Body of pancreas (tissue), 4 donors: ENCODE measurements at regions not wholly inside any gene's neighbourhood (a gene's known extent, or its start where the extent isn't known, plus 50 kb on each side); places are given as distances from the start of the nearest gene placed in this dataset.

Source experiments
- ATAC-seq: fragments of 150-250 bp; one replicate; pipeline ENCODE4 v1.9.1; 2016
- DNase-seq, 4 donors: peaks; one replicate each; pipeline ENCODE4 v3.0.0-alpha.2; 2019
- H3K27ac ChIP-seq, 4 donors: fragments of 200-600 bp; sonication (generic); 1 replicate in 3 of 4; 2 replicates in 1 of 4; pipeline versions ENCODE4 v1.5.1 to v1.6.1; 2016 to 2019; ENCODE audit warnings: mild to moderate bottlenecking in 1 of 4, mixed read lengths in 1 of 4, moderate library complexity in 1 of 4
- H3K27me3 ChIP-seq, 2 donors: fragments of 200-600 bp; sonication (generic); one replicate each; pipeline ENCODE4 v1.6.0; 2016; ENCODE audit warnings: mild to moderate bottlenecking in 1 of 2
- H3K36me3 ChIP-seq, 2 donors: fragments of 200-600 bp; sonication (generic); replicated peaks in 1 of 2; 2 replicates each; pipeline ENCODE4 v1.5.1; 2016; ENCODE audit warnings: low read depth in 2 of 2; ENCODE audit not compliant: insufficient read depth in 1 of 2
- H3K4me1 ChIP-seq: fragments of 200-600 bp; sonication (generic); one replicate; pipeline ENCODE4 v1.6.0; 2016
- H3K4me3 ChIP-seq, 2 donors: fragments of 200-600 bp; sonication (generic); 1 replicate in 1 of 2; 2 replicates in 1 of 2; pipeline ENCODE4 v1.5.1; 2016 to 2019
- H3K9me3 ChIP-seq, 3 donors: fragments of 200-600 bp; sonication (generic); 1 replicate in 2 of 3; 2 replicates in 1 of 3; pipeline ENCODE4 v1.5.1; 2016
- POLR2A ChIP-seq, 3 donors: fragments of 450-650 bp; IDR thresholded peaks; one replicate each; pipeline ENCODE4 v1.6.1; 2016; ENCODE audit warnings: antibody characterized with exemption in 3 of 3, mild to moderate bottlenecking in 2 of 3
- WGBS, 2 donors: methylation state at CpG; one replicate each; pipeline ENCODE4 v1.1.5; 2017; 5-methylcytosine and 5-hydroxymethylcytosine counted together
- intact Hi-C: fragments of 100-400 bp; cut with DNase I; formaldehyde crosslinking; loops from one replicate; pipeline ENCODE4 v1.15.1; 2023
- TF ChIP-seq, protein P1 (sequence below), 7 experiments: fragments of 450-650 bp in 4 of 7; fragments of 200-600 bp in 3 of 7; sonication (generic) in 3 of 7; IDR thresholded peaks; one replicate each; pipeline ENCODE4 v1.5.1; 2016 to 2019; ENCODE audit warnings: antibody characterized with exemption in 7 of 7

DNA sequence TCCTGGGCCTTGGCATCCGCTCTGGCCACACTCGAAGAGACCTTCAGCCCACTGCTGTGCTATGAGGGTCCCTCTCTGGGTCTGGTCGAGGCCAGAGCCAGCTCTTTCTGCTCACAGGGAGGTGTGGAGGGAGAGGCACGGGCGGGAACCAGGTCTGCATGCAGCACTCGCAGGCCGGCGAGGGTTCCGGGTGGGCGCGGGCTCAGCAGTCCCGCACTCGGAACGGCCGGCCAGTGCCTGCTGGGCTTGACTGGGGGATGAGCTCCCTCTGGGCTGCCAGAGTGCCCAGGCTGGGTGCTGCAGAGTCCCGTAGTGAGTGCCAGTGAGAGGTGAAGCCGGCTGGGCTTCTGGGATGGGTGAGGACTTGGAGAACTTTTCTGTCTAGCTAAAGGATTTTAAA is 882.7 kb downstream of the XPNPEP1 start:
- no peak for DNase-seq
- Histone ChIP-seq H3K36me3 (no peaks in the 10 kb centered on the region), H3K4me1 (no peaks in the 10 kb centered on the region), H3K27me3 (no peaks in the 10 kb centered on the region), H3K27ac (no peak overlapping the region), H3K4me3 (no peak overlapping the region), H3K9me3 (peaks cover 0 to 4% (median 0%) of the 10 kb centered on the region in 3 donors)
- TF ChIP-seq, protein P1, sequence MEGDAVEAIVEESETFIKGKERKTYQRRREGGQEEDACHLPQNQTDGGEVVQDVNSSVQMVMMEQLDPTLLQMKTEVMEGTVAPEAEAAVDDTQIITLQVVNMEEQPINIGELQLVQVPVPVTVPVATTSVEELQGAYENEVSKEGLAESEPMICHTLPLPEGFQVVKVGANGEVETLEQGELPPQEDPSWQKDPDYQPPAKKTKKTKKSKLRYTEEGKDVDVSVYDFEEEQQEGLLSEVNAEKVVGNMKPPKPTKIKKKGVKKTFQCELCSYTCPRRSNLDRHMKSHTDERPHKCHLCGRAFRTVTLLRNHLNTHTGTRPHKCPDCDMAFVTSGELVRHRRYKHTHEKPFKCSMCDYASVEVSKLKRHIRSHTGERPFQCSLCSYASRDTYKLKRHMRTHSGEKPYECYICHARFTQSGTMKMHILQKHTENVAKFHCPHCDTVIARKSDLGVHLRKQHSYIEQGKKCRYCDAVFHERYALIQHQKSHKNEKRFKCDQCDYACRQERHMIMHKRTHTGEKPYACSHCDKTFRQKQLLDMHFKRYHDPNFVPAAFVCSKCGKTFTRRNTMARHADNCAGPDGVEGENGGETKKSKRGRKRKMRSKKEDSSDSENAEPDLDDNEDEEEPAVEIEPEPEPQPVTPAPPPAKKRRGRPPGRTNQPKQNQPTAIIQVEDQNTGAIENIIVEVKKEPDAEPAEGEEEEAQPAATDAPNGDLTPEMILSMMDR (IDR thresholded peaks at IDR 0.05): no peak
- no peak for TF ChIP-seq POLR2A (IDR thresholded peaks at IDR 0.05)
- ATAC-seq: no peak
- WGBS, 2 donors: 80 to 89% methylated on average over 11 to 14 of the region's 17 CpGs
- intact Hi-C loops: no loop called here

DNA sequence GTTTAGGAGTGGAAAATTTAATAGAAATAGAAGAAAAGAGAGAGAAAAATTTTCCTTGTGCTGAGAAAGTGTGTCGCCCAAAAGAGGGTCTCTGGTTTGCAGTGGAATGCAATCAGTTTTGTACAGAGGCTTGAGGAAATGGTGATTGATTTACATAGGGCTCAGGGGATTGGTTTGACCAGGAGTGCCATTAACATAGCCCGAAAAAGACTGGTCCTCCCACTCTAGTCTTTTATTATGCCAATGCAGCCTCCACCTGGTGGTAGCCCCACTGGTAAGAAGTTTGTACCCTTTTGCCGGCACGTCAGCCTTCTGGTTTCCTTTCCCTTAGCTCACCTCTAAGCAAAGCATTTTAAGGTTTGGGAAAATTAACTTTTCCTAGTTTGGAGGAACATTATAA is 885.3 kb downstream of the XPNPEP1 start:
- WGBS, 2 donors: 88 to 90% methylated on average over 4 of the region's 4 CpGs
- Histone ChIP-seq H3K27me3 (no peaks in the 10 kb centered on the region), H3K4me1 (no peaks in the 10 kb centered on the region), H3K27ac (no peak overlapping the region), H3K4me3 (no peak overlapping the region), H3K36me3 (no peaks in the 10 kb centered on the region), H3K9me3 (peaks cover 0 to 4% (median 0%) of the 10 kb centered on the region in 3 donors)
- intact Hi-C loops: no loop called here
- ATAC-seq (no peak), DNase-seq (no peak)
- TF ChIP-seq, protein P1 (IDR thresholded peaks at IDR 0.05): no peak
- TF ChIP-seq POLR2A (IDR thresholded peaks at IDR 0.05): no peak

DNA sequence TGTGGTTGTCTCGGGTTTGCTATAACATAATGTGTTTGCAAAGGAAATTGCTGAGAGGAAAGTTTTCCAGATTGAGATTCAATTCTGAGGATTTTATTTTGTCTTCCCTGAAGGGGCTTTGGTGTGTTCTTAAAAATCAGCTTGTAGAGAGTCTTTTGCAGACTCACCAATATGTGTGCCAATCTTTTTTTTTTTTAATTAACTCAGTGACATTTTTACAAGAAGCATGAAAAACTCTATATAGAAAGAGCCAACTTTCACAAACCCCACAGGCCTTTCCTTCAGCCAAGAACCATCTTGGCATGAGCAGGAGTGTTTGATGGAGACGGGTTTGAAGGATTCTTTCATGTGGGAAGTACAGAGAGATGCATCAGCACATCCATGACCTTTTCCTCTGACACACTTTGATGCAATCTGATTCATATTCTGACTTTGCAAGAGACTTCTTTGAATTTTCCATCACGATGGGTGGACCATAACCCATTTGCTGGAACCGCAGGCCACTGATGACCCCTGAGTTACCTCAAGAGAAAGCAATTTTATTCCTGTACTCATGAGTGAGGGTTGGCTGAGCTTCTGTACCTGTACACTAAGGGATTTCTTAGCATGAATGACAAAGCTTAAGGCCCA is 892.6 kb downstream of the XPNPEP1 start:
- Histone ChIP-seq H3K4me1 (no peaks in the 10 kb centered on the region), H3K36me3 (no peaks in the 10 kb centered on the region), H3K27ac (no peak overlapping the region), H3K9me3 (no peaks in the 10 kb centered on the region), H3K27me3 (no peaks in the 10 kb centered on the region), H3K4me3 (no peak overlapping the region)
- DNase-seq: no peak
- WGBS, 2 donors: 66 to 71% methylated on average over 4 of the region's 4 CpGs
- intact Hi-C loops: no loop called here
- no peak for ATAC-seq
- TF ChIP-seq, protein P1 (IDR thresholded peaks at IDR 0.05): no peak
- TF ChIP-seq POLR2A (IDR thresholded peaks at IDR 0.05): no peak

DNA sequence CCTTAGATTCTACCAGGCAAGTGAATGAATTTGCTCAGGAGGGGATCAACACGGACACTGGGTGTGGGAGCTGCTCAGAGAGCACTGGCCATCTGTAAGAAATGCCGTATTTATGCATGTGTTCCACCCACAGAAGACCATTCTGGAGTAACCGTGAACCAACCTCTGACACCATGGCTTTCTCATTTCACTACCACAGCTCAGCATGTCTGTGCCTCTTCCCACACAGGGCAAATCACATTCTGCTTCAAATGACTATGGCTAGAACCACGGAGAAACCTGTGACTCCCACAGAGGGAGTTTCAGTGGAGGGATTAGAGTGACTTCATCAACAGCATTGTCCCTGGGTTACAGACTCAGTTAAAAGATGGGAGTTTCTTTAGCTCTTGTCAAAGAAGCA is 893.4 kb downstream of the XPNPEP1 start:
- no peaks in the 10 kb centered on the region for H3K4me1 ChIP-seq
- TF ChIP-seq, protein P1 (IDR thresholded peaks at IDR 0.05): no peak
- TF ChIP-seq POLR2A (IDR thresholded peaks at IDR 0.05): no peak
- WGBS, 2 donors: 68 to 79% methylated on average over 4 of the region's 4 CpGs
- H3K27ac ChIP-seq: no peak overlapping the region
- no peaks in the 10 kb centered on the region for H3K27me3 ChIP-seq
- H3K9me3 ChIP-seq: no peaks in the 10 kb centered on the region
- H3K36me3 ChIP-seq: no peaks in the 10 kb centered on the region
- DNase-seq (no peak), ATAC-seq (no peak)
- no peak overlapping the region for H3K4me3 ChIP-seq
- intact Hi-C loops: no loop called here

DNA sequence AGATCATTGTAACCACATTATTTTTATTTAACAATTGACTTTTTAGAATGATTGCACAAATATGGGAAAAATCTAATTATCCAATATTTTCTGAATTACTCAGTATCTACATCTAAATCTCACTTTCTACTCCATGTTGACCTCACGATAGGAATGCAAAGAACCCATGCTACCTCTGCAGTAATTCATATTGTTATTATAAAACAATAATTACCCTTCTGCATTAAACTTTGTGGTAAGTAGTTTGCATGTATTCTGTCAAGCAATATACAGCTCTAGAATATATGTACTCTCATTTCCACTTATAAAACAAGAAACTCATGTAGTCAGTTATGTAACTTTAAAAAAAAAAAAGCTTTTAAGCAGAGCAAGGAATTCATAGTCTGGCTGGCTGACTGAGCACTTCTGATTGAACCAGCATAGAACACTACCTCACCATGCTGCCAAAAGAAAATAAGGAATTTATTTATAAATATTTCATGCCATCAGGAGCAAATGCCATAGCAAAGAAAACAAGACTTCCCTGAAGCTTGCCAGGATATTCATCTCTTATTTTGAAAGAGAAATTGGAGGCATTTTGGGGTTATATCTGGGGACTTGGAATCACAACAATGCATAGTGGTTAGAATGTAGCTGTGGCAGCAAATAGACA is 895.7 kb downstream of the XPNPEP1 start:
- H3K4me1 ChIP-seq: no peaks in the 10 kb centered on the region
- WGBS, 2 donors: 81 to 84% methylated on average over 1 of the region's 1 CpG
- no peak overlapping the region for H3K27ac ChIP-seq
- H3K27me3 ChIP-seq: no peaks in the 10 kb centered on the region
- intact Hi-C loops: no loop called here
- TF ChIP-seq POLR2A (IDR thresholded peaks at IDR 0.05): no peak
- TF ChIP-seq, protein P1 (IDR thresholded peaks at IDR 0.05): no peak
- no peaks in the 10 kb centered on the region for H3K36me3 ChIP-seq
- no peak for DNase-seq
- H3K4me3 ChIP-seq: no peak overlapping the region
- ATAC-seq: no peak
- H3K9me3 ChIP-seq: no peaks in the 10 kb centered on the region
